GM23338 (cell line): ENCODE measurements at regions not wholly inside any gene's neighbourhood (a gene's known extent, or its start where the extent isn't known, plus 50 kb on each side); places are given as distances from the start of the nearest gene placed in this dataset.

Experiments used
- CTCF ChIP-seq, 2 experiments: fragments of 200-600 bp in 1 of 2; sonication (generic) in 1 of 2; conservative IDR thresholded peaks; 2 replicates each; pipeline versions ENCODE4 v1.5.1 to v1.6.1; 2016 to 2017; ENCODE audit warnings: antibody characterized with exemption in 2 of 2, low read depth in 2 of 2, mild to moderate bottlenecking in 2 of 2, moderate library complexity in 1 of 2
- EZH2phosphoT487 ChIP-seq: fragments of 200-600 bp; sonication (generic); IDR thresholded peaks from one replicate; pipeline ENCODE4 v1.8.1; 2018; ENCODE audit warnings: antibody characterized with exemption; ENCODE audit not compliant: unreplicated experiment
- POLR2AphosphoS5 ChIP-seq: IDR thresholded peaks from 2 replicates; pipeline ENCODE4 v1.6.1; 2016; ENCODE audit warnings: antibody characterized with exemption, low read depth

GRCh38 chr2:120947982-120948661 is 212.5 kb downstream of the GLI2 start:
- TF ChIP-seq CTCF (conservative IDR thresholded peaks at IDR 0.05; ENCODE audit: low read depth in 2 of 2): no peak
- TF ChIP-seq EZH2phosphoT487: no peak
- no peak for TF ChIP-seq POLR2AphosphoS5
